H9 (cell line): ENCODE measurements at regions not wholly inside any gene's neighbourhood (a gene's known extent, or its start where the extent isn't known, plus 50 kb on each side); places are given as distances from the start of the nearest gene placed in this dataset.
"Not testable (repeated sequence)": the region's sequence is repeated elsewhere in the genome, so short reads cannot be mapped to it uniquely, and the experiment has no call there.

ENCODE experiments used
- DNase-seq: peaks from one replicate; pipeline ENCODE4 v3.0.0-alpha.2; 2017
- H2AFZ ChIP-seq: one replicate; pipeline ENCODE4 v1.6.1; 2013; ENCODE audit warnings: mild to moderate bottlenecking, low read length, control low read depth, moderate library complexity
- H2AK5ac ChIP-seq: 2 replicates; pipeline ENCODE4 v1.6.1; 2013; ENCODE audit warnings: low read length, control low read depth, mixed read lengths; ENCODE audit not compliant: insufficient read length
- H2BK120ac ChIP-seq: one replicate; pipeline ENCODE4 v1.6.1; 2013; ENCODE audit warnings: low read depth, mild to moderate bottlenecking, low read length, control low read depth, inconsistent platforms; ENCODE audit not compliant: poor library complexity, severe bottlenecking
- H2BK12ac ChIP-seq: 2 replicates; pipeline ENCODE4 v1.6.1; 2013; ENCODE audit warnings: low read length, control low read depth, mixed read lengths, low read depth; ENCODE audit not compliant: insufficient read length
- H2BK15ac ChIP-seq: 2 replicates; pipeline ENCODE4 v1.6.1; 2013; ENCODE audit warnings: low read depth, low read length, control low read depth
- H2BK20ac ChIP-seq: one replicate; pipeline ENCODE4 v1.6.1; 2013; ENCODE audit warnings: low read depth, mild to moderate bottlenecking, low read length, control low read depth, inconsistent platforms; ENCODE audit not compliant: poor library complexity, severe bottlenecking
- H2BK5ac ChIP-seq: 2 replicates; pipeline ENCODE4 v1.6.1; 2013; ENCODE audit warnings: low read length, control low read depth, mixed read lengths; ENCODE audit not compliant: insufficient read length
- H3K14ac ChIP-seq: 2 replicates; pipeline ENCODE4 v1.6.1; 2013; ENCODE audit warnings: low read length, control low read depth; ENCODE audit not compliant: insufficient read depth
- H3K18ac ChIP-seq: 2 replicates; pipeline ENCODE4 v1.6.1; 2013; ENCODE audit warnings: low read depth, mild to moderate bottlenecking, mixed read lengths, low read length, control low read depth; ENCODE audit not compliant: insufficient read length
- H3K23ac ChIP-seq: 2 replicates; pipeline ENCODE4 v1.6.1; 2013; ENCODE audit warnings: low read length, control low read depth, mixed read lengths, low read depth; ENCODE audit not compliant: insufficient read length
- H3K23me2 ChIP-seq: 2 replicates; pipeline ENCODE4 v1.6.1; 2013; ENCODE audit warnings: low read depth, mild to moderate bottlenecking, mixed read lengths, low read length, control low read depth; ENCODE audit not compliant: insufficient read length, poor library complexity, severe bottlenecking
- H3K27ac ChIP-seq: 2 replicates; pipeline ENCODE4 v1.5.1; 2013; ENCODE audit warnings: low read length, control low read depth, mixed read lengths, low read depth; ENCODE audit not compliant: insufficient read length
- H3K27me3 ChIP-seq: 2 replicates; pipeline ENCODE4 v1.6.1; 2013; ENCODE audit warnings: low read length, control low read depth, inconsistent platforms; ENCODE audit not compliant: insufficient read depth
- H3K4ac ChIP-seq: 2 replicates; pipeline ENCODE4 v1.6.1; 2013; ENCODE audit warnings: low read depth, mild to moderate bottlenecking, control low read depth, inconsistent platforms, low read length, moderate library complexity
- H3K4me1 ChIP-seq: 2 replicates; pipeline ENCODE4 v1.6.1; 2013; ENCODE audit warnings: low read length, control low read depth, inconsistent platforms; ENCODE audit not compliant: insufficient read depth
- H3K4me2 ChIP-seq: 2 replicates; pipeline ENCODE4 v1.6.1; 2013; ENCODE audit warnings: low read length, control low read depth, mixed read lengths; ENCODE audit not compliant: insufficient read length, insufficient read depth
- H3K56ac ChIP-seq: 2 replicates; pipeline ENCODE4 v1.6.1; 2013; ENCODE audit warnings: low read depth, mild to moderate bottlenecking, mixed read lengths, low read length, control low read depth; ENCODE audit not compliant: insufficient read length
- H3K79me1 ChIP-seq: 2 replicates; pipeline ENCODE4 v1.6.1; 2013; ENCODE audit warnings: low read depth, mild to moderate bottlenecking, moderate library complexity, low read length, control low read depth, inconsistent platforms; ENCODE audit not compliant: insufficient read depth, poor library complexity, severe bottlenecking
- H3K79me2 ChIP-seq: 2 replicates; pipeline ENCODE4 v1.6.1; 2013; ENCODE audit warnings: low read length, control low read depth, inconsistent platforms; ENCODE audit not compliant: insufficient read depth
- H3K9ac ChIP-seq: 2 replicates; pipeline ENCODE4 v1.6.1; 2013; ENCODE audit warnings: low read length, control low read depth, mixed read lengths; ENCODE audit not compliant: insufficient read length; ENCODE audit errors: extremely low read depth
- H3K9me3 ChIP-seq: one replicate; pipeline ENCODE4 v1.6.1; 2013; ENCODE audit warnings: low read depth, low read length, inconsistent platforms; ENCODE audit not compliant: control insufficient read depth
- H3T11ph ChIP-seq: one replicate; pipeline ENCODE4 v1.6.1; 2013; ENCODE audit warnings: mild to moderate bottlenecking, low read length, control low read depth, inconsistent platforms
- H4K20me1 ChIP-seq: one replicate; pipeline ENCODE4 v1.6.1; 2013; ENCODE audit not compliant: control insufficient read depth, insufficient read length, insufficient read depth
- H4K5ac ChIP-seq: 2 replicates; pipeline ENCODE4 v1.6.1; 2013; ENCODE audit warnings: low read depth, mild to moderate bottlenecking, mixed read lengths, low read length, control low read depth; ENCODE audit not compliant: insufficient read length
- H4K8ac ChIP-seq: replicated peaks from 2 replicates; pipeline ENCODE4 v1.6.1; 2013; ENCODE audit warnings: low read length, control low read depth, mixed read lengths, low read depth; ENCODE audit not compliant: insufficient read length
- H4K91ac ChIP-seq: 2 replicates; pipeline ENCODE4 v1.6.1; 2013; ENCODE audit warnings: low read depth, mild to moderate bottlenecking, moderate library complexity, mixed read lengths, low read length, control low read depth; ENCODE audit not compliant: insufficient read length
- H3K27ac Mint-ChIP-seq, 3 experiments: 2 replicates in 2 of 3; 3 replicates in 1 of 3; pipeline ENCODE4 v1.8.0; 2020 to 2021; ENCODE audit warnings: mixed read lengths in 3 of 3, mild to moderate bottlenecking in 1 of 3, moderate library complexity in 1 of 3
- H3K27me3 Mint-ChIP-seq: 2 replicates; pipeline ENCODE4 v1.8.0; 2021; ENCODE audit warnings: low read depth, mild to moderate bottlenecking, moderate library complexity, mixed read lengths
- H3K36me3 Mint-ChIP-seq, 3 experiments: 2 replicates in 2 of 3; 3 replicates in 1 of 3; pipeline ENCODE4 v1.8.0; 2020 to 2021; ENCODE audit warnings: low read depth in 3 of 3, mixed read lengths in 3 of 3; ENCODE audit not compliant: insufficient read depth in 1 of 3
- H3K4me1 Mint-ChIP-seq, 2 experiments: 2 replicates each; pipeline ENCODE4 v1.8.0; 2020; ENCODE audit warnings: mixed read lengths in 2 of 2
- H3K4me3 Mint-ChIP-seq, 2 experiments: 2 replicates in 1 of 2; 3 replicates in 1 of 2; pipeline ENCODE4 v1.8.0; 2020 to 2021; ENCODE audit warnings: mild to moderate bottlenecking in 2 of 2, mixed read lengths in 2 of 2, moderate library complexity in 1 of 2
- H3K9me3 Mint-ChIP-seq, 2 experiments: 2 replicates in 1 of 2; 3 replicates in 1 of 2; pipeline ENCODE4 v1.8.0; 2020; ENCODE audit warnings: mild to moderate bottlenecking in 2 of 2, mixed read lengths in 2 of 2, moderate library complexity in 1 of 2
- WGBS: extraction: QIAGEN DNeasy Blood & Tissue Kit; methylation state at CpG from one replicate; pipeline ENCODE4 v1.1.7; 2013; ENCODE audit warnings: missing lambda C conversion rate, low lambda C conversion rate, mixed read lengths; ENCODE audit not compliant: insufficient read length; ENCODE audit errors: extremely low coverage; 5-methylcytosine and 5-hydroxymethylcytosine counted together

DNA sequence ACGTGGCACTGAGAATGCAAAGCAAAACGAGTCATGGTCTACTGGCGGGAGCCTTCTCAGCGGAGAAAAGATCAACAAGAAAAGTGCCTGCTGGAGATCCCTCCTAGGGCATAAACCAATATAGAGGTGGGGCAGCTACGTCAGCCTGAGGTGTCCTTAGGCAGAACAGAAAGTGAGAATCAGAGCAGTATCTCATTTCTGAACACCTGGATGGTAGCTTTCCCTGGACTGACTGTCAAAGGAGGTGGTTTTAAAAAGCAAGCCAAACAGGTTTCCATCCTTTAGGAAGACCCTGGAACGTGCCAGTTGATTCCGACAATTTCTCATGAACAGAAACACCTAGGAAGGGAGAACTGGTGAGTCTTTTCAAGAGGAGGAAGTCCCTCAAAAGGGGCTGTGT is 71.4 kb upstream of the NBPF9 start:
- H3T11ph ChIP-seq, H3K4me2 ChIP-seq, H3K18ac ChIP-seq, DNase-seq, H2BK120ac ChIP-seq, H3K9me3 ChIP-seq, H3K23ac ChIP-seq, H2BK5ac ChIP-seq, H3K36me3 Mint-ChIP-seq, H2AFZ ChIP-seq, H2BK12ac ChIP-seq, H3K79me2 ChIP-seq, H4K5ac ChIP-seq, H3K4me1 Mint-ChIP-seq, H3K4ac ChIP-seq, H4K8ac ChIP-seq, H3K27ac ChIP-seq, H3K27ac Mint-ChIP-seq, H3K56ac ChIP-seq, H3K9ac ChIP-seq, H3K79me1 ChIP-seq, H2BK20ac ChIP-seq, H4K20me1 ChIP-seq, H2AK5ac ChIP-seq, H4K91ac ChIP-seq, H3K23me2 ChIP-seq, H3K14ac ChIP-seq, H3K27me3 Mint-ChIP-seq, H3K4me1 ChIP-seq, H3K9me3 Mint-ChIP-seq, H3K27me3 ChIP-seq, H2BK15ac ChIP-seq: not testable (repeated sequence)
- peak overlapping the region; percentile 54 to 72 for H3K4me3 Mint-ChIP-seq
- no CpG with 5 or more reads among the region's 7 CpGs for WGBS

DNA sequence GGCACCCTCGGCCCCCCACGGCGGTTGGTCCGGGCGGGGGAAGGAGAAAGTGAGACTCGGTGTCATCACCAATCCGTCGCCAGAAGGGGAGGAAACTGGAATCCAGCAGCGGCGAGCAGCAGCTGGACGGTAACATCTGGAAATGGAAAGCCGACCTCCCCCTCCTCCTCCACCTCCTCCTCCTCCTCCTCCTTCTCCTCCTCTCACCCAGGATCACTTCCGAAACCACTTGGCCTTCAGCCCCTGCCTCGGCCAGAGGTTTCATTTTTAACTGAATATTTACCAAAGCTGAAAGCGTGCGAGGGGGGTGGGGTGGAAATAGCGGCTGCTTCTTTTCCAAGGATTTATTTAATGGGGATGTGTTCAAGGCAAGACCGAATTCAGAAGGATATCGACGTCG is 72.5 kb upstream of the NBPF9 start:
- H3K36me3 Mint-ChIP-seq, H2BK20ac ChIP-seq, H3K27ac Mint-ChIP-seq, H3K4me1 Mint-ChIP-seq, H2BK120ac ChIP-seq, H3K14ac ChIP-seq, H3K4me1 ChIP-seq, H3K79me1 ChIP-seq, H3K79me2 ChIP-seq, H2AFZ ChIP-seq, H3K18ac ChIP-seq, H3T11ph ChIP-seq, H3K56ac ChIP-seq, H2AK5ac ChIP-seq, H3K23ac ChIP-seq, H3K4ac ChIP-seq, H3K4me2 ChIP-seq, H4K20me1 ChIP-seq, H4K8ac ChIP-seq, H3K27ac ChIP-seq, H3K9me3 Mint-ChIP-seq, DNase-seq, H4K91ac ChIP-seq, H2BK5ac ChIP-seq, H3K27me3 ChIP-seq, H3K9ac ChIP-seq, H3K9me3 ChIP-seq, H3K23me2 ChIP-seq, H2BK12ac ChIP-seq, H4K5ac ChIP-seq, H3K27me3 Mint-ChIP-seq, H2BK15ac ChIP-seq: not testable (repeated sequence)
- WGBS = no CpG with 5 or more reads among the region's 21 CpGs
- peak overlapping the region; percentile 65 to 78 for H3K4me3 Mint-ChIP-seq
